Ascending aorta (tissue), 2 donors: ENCODE measurements at regions not wholly inside any gene's neighbourhood (a gene's known extent, or its start where the extent isn't known, plus 50 kb on each side); places are given as distances from the start of the nearest gene placed in this dataset.

Experiments used
- DNase-seq, 2 donors: peaks; one replicate each; pipeline ENCODE4 v3.0.0-alpha.2; 2019; ENCODE audit warnings: low spot score in 2 of 2
- H3K27ac ChIP-seq, 2 donors: fragments of 200-600 bp; sonication (generic); one replicate each; pipeline ENCODE4 v1.5.1; 2016 to 2017; ENCODE audit warnings: mild to moderate bottlenecking in 1 of 2
- H3K27me3 ChIP-seq: fragments of 200-600 bp; sonication (generic); one replicate; pipeline ENCODE4 v1.5.1; 2017
- H3K36me3 ChIP-seq, 2 donors: fragments of 200-600 bp; sonication (generic); one replicate each; pipeline ENCODE4 v1.5.1; 2016
- H3K4me1 ChIP-seq, 2 donors: fragments of 200-600 bp; sonication (generic); one replicate each; pipeline ENCODE4 v1.5.1; 2016 to 2017; ENCODE audit warnings: mild to moderate bottlenecking in 1 of 2
- H3K4me3 ChIP-seq, 2 donors: fragments of 200-600 bp; sonication (generic); one replicate each; pipeline ENCODE4 v1.5.1; 2016 to 2017; ENCODE audit warnings: mild to moderate bottlenecking in 1 of 2
- H3K9me3 ChIP-seq, 2 donors: fragments of 200-600 bp; sonication (generic); one replicate each; pipeline ENCODE4 v1.5.1; 2016
- CTCF ChIP-seq, 3 experiments: fragments of 200-600 bp in 2 of 3; fragments of 450-650 bp in 1 of 3; sonication (generic) in 2 of 3; IDR thresholded peaks; one replicate each; pipeline ENCODE4 v1.5.1; 2016 to 2019; ENCODE audit warnings: antibody characterized with exemption in 3 of 3, mild to moderate bottlenecking in 1 of 3, moderate library complexity in 1 of 3
- intact Hi-C: fragments of 100-400 bp; cut with DNase I; formaldehyde crosslinking; loops from one replicate; pipeline ENCODE4 v1.15.1; 2023

GRCh38 chr2:49296107-49296867 lies 142.0 kb upstream of the FSHR start:
- no peaks in the 10 kb centered on the region for H3K9me3 ChIP-seq
- intact Hi-C loops = no loop called here
- H3K4me1 ChIP-seq = no peaks in the 10 kb centered on the region
- no peaks in the 10 kb centered on the region for H3K36me3 ChIP-seq
- no peaks in the 10 kb centered on the region for H3K27me3 ChIP-seq
- no peak overlapping the region for H3K4me3 ChIP-seq
- no peak overlapping the region for H3K27ac ChIP-seq
- DNase-seq = no peak
- no peak for TF ChIP-seq CTCF (IDR thresholded peaks at IDR 0.05)

GRCh38 chr2:49294225-49294624 lies 139.9 kb upstream of the FSHR start:
- H3K4me1 ChIP-seq = no peaks in the 10 kb centered on the region
- no peaks in the 10 kb centered on the region for H3K9me3 ChIP-seq
- no peaks in the 10 kb centered on the region for H3K36me3 ChIP-seq
- no peaks in the 10 kb centered on the region for H3K27me3 ChIP-seq
- TF ChIP-seq CTCF (IDR thresholded peaks at IDR 0.05) = no peak
- no peak for DNase-seq
- H3K27ac ChIP-seq = no peak overlapping the region
- intact Hi-C loops = no loop called here
- H3K4me3 ChIP-seq = no peak overlapping the region

DNA sequence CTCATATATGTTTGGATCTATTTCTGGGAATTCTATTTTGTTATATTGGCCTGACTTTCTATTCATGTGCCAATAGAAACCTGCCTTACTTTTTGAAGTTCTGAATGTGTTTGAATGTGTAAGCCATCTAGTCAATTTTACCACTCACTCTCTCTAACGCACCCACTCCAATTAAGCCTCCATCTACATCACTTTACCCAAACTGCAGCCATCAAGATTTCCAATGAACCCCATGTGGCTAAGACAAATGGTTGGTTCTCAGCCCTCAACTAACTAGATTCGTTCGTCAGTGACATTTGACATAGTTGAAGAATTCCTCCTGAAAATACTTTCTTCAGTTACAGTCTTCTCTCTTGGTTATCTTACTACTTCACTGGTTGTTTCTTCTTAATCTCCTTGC lies 137.3 kb upstream of the FSHR start:
- H3K27me3 ChIP-seq = no peaks in the 10 kb centered on the region
- intact Hi-C loops = no loop called here
- no peak for DNase-seq
- TF ChIP-seq CTCF (IDR thresholded peaks at IDR 0.05) = no peak
- H3K4me3 ChIP-seq = no peak overlapping the region
- H3K36me3 ChIP-seq = no peaks in the 10 kb centered on the region
- no peak overlapping the region for H3K27ac ChIP-seq
- H3K4me1 ChIP-seq = no peaks in the 10 kb centered on the region
- no peaks in the 10 kb centered on the region for H3K9me3 ChIP-seq

GRCh38 chr2:49289711-49290110 lies 135.4 kb upstream of the FSHR start:
- no peaks in the 10 kb centered on the region for H3K36me3 ChIP-seq
- no peaks in the 10 kb centered on the region for H3K27me3 ChIP-seq

GRCh38 chr2:49288902-49289700 lies 134.8 kb upstream of the FSHR start:
- H3K36me3 ChIP-seq = no peaks in the 10 kb centered on the region
- H3K4me1 ChIP-seq = no peaks in the 10 kb centered on the region
- intact Hi-C loops = no loop called here
- TF ChIP-seq CTCF (IDR thresholded peaks at IDR 0.05) = no peak
- no peak for DNase-seq
- H3K27me3 ChIP-seq = no peaks in the 10 kb centered on the region
- H3K9me3 ChIP-seq = no peaks in the 10 kb centered on the region
- H3K27ac ChIP-seq = no peak overlapping the region
- no peak overlapping the region for H3K4me3 ChIP-seq

More at GRCh38 chr2:49289711-49290110, 135.4 kb upstream of the FSHR start:
- no peaks in the 10 kb centered on the region for H3K9me3 ChIP-seq
- intact Hi-C loops = no loop called here
- H3K4me1 ChIP-seq = no peaks in the 10 kb centered on the region
- no peak overlapping the region for H3K4me3 ChIP-seq
- no peak overlapping the region for H3K27ac ChIP-seq
- no peak for DNase-seq
- no peak for TF ChIP-seq CTCF (IDR thresholded peaks at IDR 0.05)
